GM18907 (cell line): ENCODE measurements at regions not wholly inside any gene's neighbourhood (a gene's known extent, or its start where the extent isn't known, plus 50 kb on each side); places are given as distances from the start of the nearest gene placed in this dataset.
"Not testable (repeated sequence)": the region's sequence is repeated elsewhere in the genome, so short reads cannot be mapped to it uniquely, and the experiment has no call there.

ENCODE experiments used
- ATAC-seq: cut with Tn5 transposase; IDR thresholded peaks from one replicate; pipeline ENCODE4 v1.9.1; 2021; ENCODE audit warnings: mild to moderate bottlenecking, moderate library complexity; ENCODE audit not compliant: unreplicated experiment

GRCh38 chrX:129361576-129361975 lies 161.7 kb downstream of the SMARCA1 start:
- ATAC-seq: no peak

- peak; percentile 96 for ATAC-seq
Measured at GRCh38 chrX:129360175-129360574, 163.1 kb downstream of the SMARCA1 start.

DNA sequence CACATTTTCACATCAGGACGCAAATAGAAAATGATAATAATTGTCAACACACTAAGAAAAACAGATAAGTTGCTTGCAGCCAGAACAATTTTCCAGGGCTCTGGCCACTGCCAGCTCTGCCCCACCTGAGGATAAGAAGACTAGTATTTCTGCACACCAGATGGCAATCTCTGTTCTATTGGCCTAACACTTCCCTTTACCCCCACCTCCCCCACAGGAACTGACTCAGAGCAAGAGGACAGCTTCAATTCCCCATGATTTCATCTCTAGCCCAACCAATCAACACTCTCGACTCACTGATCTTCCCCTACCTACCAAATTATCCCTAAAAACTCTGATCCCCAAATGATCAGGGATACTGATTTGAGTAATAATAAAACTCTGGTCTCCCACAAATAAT lies 164.0 kb downstream of the SMARCA1 start:
- no peak for ATAC-seq

DNA sequence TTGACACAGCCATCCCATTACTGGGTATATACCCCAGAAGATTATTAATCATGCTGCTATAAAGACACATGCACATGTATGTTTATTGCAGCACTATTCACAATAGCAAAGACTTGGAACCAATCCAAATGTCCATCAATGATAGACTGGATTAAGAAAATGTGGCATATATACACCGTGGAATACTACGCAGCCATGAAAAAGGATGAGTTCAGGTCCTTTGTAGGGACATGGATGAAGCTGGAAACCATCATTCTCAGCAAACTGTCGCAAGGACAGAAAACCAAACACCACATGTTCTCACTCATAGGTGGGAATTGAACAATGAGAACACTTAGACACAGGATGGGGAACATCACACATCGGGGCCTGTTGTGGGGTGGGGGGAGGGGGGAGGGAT lies 165.9 kb downstream of the SMARCA1 start:
- ATAC-seq: not testable (repeated sequence)

GRCh38 chrX:129347291-129347690 lies 176.0 kb downstream of the SMARCA1 start:
- ATAC-seq: peak; percentile 60

DNA sequence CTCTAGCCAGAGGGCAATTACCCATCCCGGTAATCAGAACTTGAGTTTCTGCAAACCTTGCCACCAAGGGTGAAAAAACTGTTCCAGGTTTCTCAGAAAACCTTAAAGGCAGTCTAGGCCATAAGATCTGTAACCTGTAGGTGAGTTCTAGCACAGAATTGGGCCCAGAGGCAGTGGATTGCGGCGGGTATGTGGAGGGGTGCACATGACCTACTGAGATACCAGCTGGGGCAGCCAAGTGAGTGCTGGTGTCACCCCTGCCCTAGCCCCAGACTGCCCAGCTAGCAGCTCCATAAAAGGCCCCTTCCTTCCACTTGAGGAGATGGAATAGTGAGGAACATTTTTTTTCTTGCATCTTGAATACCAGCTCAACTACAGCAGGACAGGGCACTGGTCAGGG lies 176.7 kb downstream of the SMARCA1 start:
- no peak for ATAC-seq

- ATAC-seq: not testable (repeated sequence)
Measured at GRCh38 chrX:129337264-129337663, 186.0 kb downstream of the SMARCA1 start.

DNA sequence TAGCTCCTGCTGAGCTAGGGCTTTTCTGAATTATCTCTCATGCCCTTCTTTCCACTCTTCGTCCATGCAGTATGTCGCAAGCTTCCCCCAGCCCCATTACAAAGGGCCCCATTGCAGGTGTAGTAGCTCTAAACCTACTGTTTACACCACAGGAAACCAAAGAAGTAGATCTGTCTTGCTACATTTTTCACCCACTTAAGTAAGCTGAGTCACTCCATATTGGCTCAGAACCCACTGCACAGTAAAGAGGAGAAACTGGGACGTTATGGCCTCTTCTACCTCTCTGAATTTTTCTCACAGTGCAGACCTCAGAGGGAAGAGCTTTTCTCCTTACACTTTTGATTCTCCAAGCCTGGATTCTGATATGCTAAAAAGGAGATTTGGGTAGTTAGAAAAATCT lies 200.2 kb downstream of the SMARCA1 start:
- no peak for ATAC-seq

DNA sequence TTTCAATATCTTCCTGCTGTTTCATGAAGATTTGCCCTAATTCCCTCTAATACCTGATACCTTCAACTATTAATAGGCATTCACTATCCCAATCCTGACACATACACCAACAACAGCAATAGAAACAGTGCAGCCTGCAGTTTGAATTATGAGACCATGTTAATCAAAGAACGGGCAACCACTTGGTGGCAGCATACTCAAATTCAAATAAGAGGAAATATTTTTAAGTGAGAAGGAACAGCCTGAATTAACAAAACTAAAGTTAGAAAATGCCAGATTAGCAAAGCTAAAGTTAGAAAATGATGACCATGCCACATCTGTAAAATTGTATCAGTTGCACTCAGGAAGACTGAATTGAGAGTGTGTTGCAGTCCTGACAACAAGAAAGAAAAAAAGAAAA lies 204.9 kb downstream of the SMARCA1 start:
- no peak for ATAC-seq

GRCh38 chrX:129316461-129316860 lies 206.8 kb downstream of the SMARCA1 start:
- no peak for ATAC-seq

DNA sequence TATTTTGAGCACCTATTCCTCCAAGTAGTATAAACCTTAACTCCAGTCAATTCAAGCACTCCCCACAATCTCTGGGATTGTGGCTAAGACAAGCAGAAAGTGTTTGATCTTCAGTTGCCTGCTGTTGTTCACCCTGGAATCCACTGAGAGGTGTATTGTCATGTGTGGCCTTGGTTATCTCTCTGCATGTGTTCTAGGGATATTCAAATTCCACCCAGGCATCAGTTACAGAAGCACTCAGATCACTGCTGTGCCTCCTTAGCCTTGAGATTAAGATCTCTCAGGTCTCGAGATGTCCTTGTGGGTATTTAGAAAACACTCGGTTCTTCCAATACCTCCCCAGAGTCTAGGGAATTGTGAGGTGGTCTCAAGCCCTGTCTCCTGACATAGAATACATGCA lies 213.3 kb downstream of the SMARCA1 start:
- no peak for ATAC-seq

- ATAC-seq: no peak
Measured at GRCh38 chrX:129262912-129263311, 260.4 kb downstream of the SMARCA1 start.

- ATAC-seq: not testable (repeated sequence)
Measured at GRCh38 chrX:129255516-129255915, 267.8 kb downstream of the SMARCA1 start.

DNA sequence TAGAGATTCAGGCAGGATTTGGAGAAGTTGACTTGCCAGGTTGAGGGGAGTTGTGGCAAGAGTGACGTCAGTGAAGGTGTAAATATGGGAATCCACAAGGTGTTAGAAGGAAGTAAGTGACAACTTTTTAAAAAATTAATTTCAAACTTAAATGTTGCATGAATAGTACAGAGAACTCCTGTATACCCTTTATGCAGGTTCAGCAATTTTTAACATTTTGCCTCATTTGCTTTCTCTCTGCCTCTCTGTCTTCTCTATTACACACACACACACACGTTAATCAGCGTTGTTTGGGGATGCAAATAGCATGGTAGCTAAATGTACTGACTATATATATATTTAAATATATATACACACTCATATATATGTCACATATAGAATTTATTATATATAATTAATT lies 273.7 kb downstream of the SMARCA1 start:
- no peak for ATAC-seq

DNA sequence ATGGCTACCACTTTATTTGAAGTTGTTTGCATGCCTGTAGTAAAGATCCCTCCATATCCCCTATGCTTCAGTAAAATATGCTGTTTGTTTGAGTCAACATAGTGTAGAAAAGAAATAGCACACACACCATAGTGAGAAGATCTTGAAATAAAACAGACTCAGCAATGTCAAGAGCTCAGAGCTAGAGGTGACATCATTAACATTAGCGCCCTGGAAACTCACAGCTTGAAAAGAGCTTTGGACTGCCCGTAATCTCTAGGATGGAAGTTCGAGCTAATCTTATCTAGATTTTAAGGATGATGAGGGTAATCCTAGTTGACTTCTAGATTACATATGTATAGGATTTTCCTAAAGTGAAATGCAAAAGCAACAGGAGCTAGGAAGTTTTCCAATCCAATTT lies 275.6 kb downstream of the SMARCA1 start:
- ATAC-seq: no peak

DNA sequence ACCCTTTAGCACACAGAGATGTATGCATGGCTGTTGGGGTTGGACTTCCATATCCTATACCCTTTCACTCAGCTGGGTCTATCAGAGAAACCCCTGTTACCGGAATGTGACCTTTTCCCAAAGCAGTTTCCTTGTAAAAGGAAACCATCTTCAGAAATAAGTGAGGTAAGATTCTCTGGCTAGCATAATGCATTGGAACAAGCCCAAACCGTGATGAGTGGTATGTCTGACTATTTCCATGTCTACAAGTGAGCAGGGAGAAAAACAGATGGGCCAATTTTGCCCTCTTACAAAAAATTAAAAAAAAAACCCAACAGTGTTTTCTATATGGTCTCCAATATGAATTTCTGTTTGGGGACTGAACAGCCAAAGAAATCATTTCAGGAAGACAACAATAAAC lies 283.9 kb downstream of the SMARCA1 start:
- no peak for ATAC-seq

DNA sequence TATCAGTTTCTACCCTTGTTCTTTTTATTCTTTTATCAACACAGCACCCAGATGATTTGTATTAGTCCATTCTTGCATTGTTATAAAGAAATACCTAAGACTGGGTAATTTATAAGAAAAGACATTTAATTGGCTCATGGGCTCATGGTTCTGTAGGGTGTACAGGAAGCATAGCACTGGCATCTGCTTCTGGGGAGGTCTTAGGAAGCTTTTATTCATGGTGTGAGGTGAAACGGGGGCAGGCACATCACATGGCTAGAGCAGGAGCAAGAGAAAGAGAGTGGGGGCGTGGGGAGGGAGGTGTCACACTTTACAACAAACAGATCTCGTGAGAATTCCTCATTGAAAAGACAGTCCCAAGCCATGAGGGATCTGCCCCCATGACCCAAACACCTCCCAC lies 285.3 kb downstream of the SMARCA1 start:
- ATAC-seq: no peak

DNA sequence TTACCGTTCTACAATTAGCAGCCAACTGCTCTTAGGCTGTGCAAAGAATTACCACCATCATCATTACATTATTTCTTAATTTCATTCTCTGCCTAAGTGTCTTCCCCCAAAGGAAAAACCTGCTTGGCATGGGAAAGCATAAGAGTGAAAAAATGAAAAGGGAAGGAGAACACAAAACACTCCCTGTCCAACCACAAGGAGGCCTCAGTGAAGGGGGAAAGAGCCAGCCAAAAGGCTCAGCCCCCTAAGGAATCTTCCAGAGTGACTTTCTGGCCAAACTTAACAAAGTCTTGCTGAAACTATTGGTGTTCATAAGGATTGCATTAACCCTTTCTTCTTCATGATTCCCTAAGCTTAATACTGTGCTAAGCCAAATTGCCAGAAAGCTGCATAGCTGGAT lies 287.4 kb downstream of the SMARCA1 start:
- ATAC-seq: no peak

- ATAC-seq: no peak
Measured at GRCh38 chrX:129233786-129234185, 289.5 kb downstream of the SMARCA1 start.

DNA sequence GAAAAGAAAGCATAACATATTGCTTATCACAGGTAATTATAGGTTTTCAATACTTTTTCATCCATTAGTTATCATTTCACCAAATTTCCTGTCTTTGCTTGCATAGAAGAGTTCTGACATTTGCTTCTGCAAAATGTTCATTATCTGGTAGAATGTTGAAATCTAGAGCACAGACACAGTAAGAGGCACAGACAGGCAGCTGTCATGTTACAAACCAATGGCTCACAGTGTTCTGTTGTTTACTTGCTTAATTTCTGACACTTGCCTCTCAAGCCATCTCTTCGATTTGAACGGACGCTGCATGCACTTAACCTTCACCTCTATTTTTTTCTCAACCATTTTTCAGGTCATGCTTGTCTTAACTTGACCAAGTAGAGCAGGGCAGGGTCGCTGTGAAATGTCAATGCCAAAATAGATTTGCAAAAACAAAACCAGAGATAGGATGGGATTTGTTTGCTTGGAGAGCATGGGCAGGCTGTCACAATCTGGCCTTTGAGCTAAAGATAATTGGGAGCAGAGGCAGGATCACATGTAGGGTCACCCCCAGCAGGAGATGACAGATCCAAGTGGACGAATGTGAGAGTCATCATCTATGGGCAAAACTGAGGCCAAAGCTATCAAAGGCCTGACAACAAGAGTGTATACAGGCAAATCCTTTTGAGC lies 292.3 kb downstream of the SMARCA1 start:
- no peak for ATAC-seq

DNA sequence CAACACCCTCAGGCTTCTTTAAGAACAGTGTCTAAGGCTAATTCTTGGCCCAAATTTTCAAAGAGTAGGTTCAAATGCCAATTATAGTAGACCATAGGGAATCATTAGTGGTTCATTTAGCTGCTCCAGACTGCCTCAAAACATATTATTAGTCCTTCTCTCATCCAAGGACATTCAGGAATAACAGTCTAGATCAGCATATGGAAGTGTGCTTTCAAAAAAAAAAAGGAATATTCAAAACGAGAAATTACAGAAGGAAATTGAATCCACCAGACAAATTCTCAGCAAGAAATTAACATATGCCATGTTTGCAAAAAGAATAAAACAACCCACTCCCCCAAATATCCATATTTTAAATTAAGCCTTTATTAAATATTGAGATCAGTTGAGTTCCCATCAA lies 293.1 kb downstream of the SMARCA1 start:
- ATAC-seq: no peak

GRCh38 chrX:129227366-129227765 lies 295.9 kb downstream of the SMARCA1 start:
- no peak for ATAC-seq

GRCh38 chrX:129193357-129193756 lies 329.9 kb downstream of the SMARCA1 start:
- ATAC-seq: no peak
